ENCODE measurements at regions not wholly inside any gene's neighbourhood (a gene's known extent, or its start where the extent isn't known, plus 50 kb on each side); places are given as distances from the start of the nearest gene placed in this dataset.

DNA sequence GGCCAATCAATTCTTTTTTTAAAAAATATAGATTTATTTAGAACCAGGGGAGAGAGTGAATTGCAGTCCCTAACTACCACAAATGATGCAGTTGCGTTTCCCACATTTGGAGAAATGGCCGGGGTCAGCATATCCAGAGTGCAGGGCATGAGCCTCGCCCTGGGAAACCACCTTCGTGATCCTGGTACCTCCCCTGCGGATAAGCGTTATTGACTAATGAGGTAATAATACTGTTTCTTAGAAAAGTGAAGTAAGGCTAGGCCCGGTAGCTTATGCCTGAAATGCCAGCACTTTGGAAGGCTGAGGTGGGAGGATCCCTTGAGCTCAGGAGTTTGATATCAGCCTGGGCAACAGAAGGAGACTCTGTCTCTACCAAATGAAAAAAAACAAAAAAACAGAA lies 111.5 kb upstream of the SLC45A1 start:
- intact Hi-C loops (cut with DNase I), result no loop called here
- peak in 1 of 10 donors; percentile 43 for DNase-seq

DNA sequence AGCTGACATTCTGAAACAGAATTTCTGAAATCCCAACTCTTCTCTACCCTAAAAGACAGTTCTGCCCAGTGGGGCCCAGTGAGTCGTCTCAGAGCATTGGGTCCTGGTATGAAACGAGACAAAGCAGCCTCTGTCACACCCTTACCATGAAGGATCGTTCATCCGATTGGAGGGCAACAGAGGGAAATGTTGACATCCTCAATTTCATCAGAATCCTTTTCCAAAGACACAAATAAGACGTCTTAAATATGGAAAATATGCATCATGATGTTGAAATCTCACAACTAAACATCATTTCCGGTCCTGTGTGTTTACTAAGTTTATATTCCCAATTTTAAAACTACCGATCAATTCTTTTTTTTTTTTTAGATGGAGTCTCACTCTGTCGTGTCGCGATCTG lies 112.1 kb upstream of the SLC45A1 start:
- no peak for DNase-seq
- intact Hi-C loops (cut with DNase I), result no loop called here

DNA sequence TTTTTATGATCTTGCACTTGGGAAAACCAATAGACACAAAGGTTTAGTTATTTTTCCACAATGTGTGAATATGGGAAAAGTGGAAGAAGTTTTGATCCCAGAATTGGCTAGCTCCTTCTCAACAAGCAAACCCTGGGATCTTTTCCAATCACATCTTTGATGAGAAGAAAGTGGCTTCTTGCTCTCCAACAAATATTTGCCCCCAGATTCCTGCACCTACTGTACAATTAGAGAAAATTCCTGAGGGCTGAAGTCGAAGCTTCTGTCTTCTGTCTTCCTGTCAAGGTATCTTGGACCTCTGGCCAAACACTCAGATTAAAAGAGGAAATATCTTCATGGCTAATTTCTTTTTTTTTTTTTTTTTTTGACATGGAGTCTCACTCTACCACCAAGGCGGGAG lies 113.1 kb upstream of the SLC45A1 start:
- intact Hi-C loops (cut with DNase I), result no loop called here
- no peak for DNase-seq

GRCh38 chr1:8203551-8203950 lies 114.4 kb upstream of the SLC45A1 start:
- intact Hi-C loops (cut with DNase I), result no loop called here
- no peak for DNase-seq

DNA sequence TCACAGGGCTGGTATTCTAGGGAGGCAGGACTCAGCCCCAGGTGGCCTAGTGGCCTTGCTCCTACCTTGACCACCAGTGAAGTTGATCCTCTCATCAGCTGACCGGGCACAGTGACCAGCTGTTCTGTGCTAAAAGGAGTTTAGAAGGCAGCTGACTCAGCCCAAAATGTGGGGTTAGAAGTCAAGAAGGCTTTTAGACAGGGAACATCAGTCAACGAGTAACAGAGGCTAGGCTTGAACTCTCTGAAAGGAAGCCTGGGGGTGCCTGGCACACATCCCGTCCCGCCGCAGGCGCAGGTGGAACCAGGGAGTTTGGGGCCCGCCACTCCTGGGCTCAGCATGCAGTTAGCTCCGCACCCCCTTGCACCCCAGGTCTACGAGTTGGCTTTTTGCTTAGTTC lies 114.9 kb upstream of the SLC45A1 start:
- DNase-seq, result peak in 1 of 10 donors; percentile 50
- intact Hi-C loops (cut with DNase I), result no loop called here

GRCh38 chr1:8202182-8202905 lies 115.6 kb upstream of the SLC45A1 start:
- intact Hi-C loops (cut with DNase I), result no loop called here
- DNase-seq, result peak in 6 of 10 donors; percentile 25 to 87 (median 32)

DNA sequence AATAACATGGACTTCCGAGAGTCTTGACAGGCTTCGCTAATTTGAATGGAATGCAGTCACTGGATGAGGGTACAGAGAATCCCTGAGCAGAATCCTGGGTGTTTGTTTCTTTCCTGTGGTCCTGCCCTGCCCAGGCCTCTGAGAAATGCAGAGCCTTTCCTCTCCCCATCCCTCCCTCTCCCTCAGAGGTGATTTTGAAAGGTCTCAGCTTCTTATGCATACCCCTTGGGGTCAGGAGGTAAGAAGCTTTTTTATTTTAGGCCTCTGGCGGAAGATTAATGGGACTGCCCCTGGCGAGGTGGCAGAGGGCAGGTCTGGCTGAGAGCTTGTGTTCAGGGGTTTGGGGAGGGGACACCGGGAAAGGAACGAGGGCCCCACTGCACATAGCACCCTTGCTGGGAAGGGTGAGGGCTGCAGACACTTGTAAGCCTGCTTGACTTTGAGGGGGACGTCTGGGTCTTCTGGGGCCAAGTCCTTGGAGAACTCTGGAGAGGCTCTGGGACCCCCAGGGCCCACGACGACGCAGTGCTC lies 116.5 kb upstream of the SLC45A1 start:
- DNase-seq, result no peak
- intact Hi-C loops (cut with DNase I), result no loop called here

DNA sequence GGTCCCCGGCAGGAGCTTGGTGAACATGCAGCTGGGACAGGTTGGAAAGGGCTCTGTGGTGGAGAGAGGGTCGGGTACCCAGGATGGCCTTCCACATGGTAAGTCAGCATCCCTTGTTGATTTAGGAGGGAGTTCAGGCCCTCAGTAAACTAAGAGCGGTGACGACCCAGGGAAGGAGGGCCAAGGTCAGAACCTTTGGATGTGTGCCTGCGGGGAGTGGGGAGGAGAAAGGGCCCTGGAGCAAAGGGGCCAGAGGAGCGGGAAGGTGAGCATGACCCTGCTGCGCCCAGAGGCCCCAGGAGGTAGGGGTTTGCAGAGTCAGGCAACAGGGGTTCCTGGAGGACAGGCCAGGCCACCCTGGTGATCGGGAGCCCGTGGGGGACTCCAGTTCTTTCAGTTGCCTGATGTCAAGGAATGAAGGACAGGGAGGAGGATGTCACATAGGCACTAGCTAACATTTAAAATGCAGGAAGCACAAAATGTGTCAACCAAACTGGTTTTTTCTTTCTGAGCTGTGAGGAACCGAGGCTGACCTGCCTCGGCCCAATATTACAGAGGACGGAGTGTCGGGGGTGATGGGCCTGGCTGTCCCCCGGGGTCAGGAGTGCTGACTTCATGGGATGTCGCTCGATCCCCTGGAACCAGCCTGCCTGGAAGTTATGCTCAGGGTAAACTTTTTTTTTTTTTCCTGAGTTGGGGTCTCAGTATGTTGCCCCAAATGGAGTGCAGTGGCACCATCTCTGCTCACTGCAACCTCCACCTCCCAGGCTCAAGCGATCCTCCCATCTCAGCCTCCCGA lies 117.4 kb upstream of the SLC45A1 start:
- peak in 2 of 10 donors; percentile 66 to 70 for DNase-seq
- intact Hi-C loops (cut with DNase I), result no loop called here

DNA sequence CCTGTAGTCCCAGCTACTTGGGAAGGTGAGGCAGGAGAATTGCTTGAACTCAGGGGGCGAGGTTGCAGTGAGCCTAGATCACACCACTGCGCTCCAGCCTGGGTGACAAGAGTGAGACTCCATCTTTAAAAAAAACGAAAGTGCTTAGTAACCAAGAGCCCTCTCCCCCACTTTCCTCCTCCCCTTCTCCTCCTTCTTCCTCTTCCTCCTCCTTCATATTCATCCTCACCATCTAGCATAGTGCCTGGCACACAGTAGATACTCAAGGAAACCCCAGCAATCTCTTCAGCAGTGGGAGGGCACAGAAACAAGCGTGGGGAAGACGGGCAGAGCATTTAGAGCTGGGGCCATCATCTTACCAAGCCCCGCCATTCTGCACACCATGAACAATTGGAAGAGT lies 119.4 kb upstream of the SLC45A1 start:
- DNase-seq, result peak in 2 of 10 donors; percentile 9 to 62
- intact Hi-C loops (cut with DNase I), result no loop called here

DNA sequence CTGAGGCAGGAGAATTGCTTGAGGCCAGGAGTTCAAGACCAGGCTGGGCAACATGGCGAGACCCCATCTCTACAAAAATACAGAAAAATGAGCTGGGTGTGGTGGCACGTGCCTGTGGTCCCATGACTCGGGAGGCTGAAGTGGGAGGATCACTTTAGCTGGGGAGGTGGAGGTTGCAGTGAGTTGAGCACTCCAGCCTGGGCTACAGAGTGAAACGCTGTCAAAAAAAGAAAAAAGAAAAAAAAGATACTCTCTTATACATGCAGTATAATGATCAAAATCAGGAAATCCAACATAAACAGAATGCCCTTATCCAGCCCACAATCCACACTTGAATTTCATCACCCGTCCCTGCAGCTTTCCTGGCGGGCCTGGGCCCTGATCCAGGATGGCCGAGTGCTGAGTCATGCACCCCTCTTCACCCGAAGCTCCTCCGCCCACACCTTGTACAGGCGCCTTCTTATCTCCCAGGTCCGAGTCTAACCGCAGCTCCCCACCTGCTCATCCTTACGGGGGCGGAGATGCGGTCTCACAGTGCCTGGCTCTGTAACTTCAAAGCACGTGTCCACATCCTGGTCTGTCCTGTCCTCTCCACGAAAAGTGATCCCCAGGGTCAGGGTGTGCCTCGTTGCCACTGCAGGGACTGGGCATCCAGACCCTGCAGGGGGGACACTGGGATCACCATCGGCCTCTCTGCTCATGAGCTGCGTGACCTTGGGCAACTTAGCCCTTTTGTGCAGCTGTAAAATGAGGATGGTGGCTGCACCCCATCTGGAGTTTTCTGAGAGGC lies 120.2 kb upstream of the SLC45A1 start:
- intact Hi-C loops (cut with DNase I), result no loop called here
- DNase-seq, result peak in 6 of 10 donors; percentile 20 to 93 (median 52)

GRCh38 chr1:8194481-8195227 lies 123.3 kb upstream of the SLC45A1 start:
- intact Hi-C loops (cut with DNase I), result no loop called here
- peak in 1 of 10 donors; percentile 1 for DNase-seq

DNA sequence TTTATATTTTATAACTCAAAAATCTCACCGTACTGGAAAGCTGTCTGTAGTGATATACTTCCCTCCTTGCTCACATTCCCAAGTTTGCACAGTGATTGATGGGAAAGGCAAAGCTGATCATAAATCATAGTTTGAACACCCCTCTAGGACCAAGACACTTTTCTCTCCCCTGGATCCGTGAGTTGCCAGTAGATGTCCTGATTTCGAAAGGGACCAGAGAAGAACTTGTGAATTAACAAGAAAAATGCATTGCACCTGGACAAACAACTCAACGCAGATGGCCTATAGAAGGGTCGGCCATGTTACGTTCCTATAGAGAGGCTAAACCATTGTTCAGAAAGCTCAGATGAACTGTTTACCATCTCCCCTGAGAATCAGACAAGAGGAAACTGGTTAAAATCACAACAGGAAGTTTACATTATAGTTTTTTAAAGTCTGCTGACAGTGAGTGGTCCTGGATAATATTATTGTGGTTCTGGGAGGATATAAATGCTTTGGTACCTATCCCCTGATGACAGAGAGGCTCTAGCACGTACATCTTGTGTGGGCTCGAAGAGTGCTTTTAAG lies 124.0 kb upstream of the SLC45A1 start:
- intact Hi-C loops (cut with DNase I), result no loop called here

DNA sequence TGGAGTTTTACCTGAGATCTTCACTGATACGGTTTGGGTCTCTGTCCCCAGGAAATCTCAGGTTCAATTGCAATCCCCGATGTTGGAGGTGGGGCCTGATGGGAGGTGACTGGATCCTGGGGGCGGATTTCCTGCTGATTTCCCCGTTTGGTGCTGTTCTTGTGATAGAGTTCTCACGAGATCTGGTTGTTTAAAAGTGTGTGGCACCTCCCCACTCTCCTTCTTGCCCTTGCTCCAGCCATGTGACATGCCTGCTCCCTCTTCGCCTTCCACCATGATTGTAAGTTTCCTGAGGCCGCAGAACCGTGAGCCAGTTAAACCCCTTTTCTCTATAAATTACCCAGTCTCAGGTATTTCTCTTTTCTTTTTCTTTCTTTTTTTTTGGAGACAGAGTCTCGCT lies 126.4 kb upstream of the SLC45A1 start:
- intact Hi-C loops (cut with DNase I), result no loop called here
- peak in 2 of 10 donors; percentile 13 to 22 for DNase-seq

More for the DNA sequence above, 124.0 kb upstream of the SLC45A1 start:
- DNase-seq, result no peak

DNA sequence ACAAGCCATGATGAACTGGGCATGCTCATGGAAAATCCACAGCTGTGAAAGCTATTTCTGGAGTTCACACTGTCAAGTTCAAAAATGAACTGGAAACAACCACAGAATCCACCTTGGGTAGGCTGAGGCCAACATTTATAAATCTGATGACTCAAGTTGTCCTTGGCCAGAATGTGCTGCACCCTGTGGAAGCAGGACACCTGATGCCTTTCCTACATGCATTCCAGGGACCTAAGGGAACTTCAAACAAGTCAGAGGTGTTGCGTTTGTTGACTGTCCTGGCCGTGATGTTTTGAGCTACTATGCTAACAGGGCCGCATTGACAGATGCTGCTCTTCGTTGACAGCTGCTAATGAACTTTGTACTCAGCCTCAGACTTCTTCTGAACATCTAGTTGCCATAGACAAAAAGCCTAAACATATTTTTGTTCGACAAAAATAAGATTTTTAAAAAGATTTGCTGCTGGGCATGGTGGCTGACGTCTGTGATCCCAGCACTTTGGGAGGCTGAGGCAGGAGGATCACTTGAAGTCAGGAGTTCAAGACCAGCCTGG lies 127.9 kb upstream of the SLC45A1 start:
- intact Hi-C loops (cut with DNase I), result no loop called here
- peak in 2 of 10 donors; percentile 10 to 24 for DNase-seq

DNA sequence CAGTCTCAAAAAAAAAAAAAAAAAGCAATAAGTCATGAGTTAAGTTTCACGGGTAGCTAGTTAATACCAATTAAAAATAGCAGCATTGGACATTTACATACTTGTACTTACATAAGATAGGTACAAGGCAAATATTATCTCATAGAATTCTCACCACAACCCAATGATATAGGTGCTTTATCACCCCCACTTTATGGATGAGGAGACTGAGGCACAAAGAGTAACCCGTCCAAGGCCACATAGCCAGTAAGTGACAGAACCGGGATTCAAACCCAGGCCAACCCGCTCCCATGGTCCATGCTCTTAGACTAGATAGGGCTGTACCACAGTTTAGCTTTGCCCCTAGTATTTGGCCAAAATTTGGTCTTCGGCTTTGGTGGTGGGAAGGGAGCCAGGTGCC lies 132.5 kb upstream of the SLC45A1 start:
- DNase-seq, result no peak
- intact Hi-C loops (cut with DNase I), result no loop called here

DNA sequence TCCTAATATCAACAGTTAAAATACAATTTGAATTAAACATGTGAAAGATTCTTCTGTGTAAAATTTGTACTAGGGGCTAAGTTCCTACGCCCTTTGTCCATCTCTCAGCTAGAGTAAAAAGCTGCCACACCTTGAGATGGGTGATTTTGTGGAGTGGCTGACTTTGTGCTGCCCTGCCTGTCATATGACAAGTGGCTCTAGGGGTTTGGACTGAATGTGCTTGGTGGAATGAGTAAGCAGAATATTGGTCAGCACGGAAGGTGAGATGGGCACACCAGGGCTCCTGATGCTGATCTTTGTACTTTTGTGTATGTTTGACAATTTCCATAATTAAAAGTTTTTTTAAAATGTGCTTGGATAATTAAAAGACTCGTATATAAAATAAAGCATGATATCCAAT lies 133.6 kb upstream of the SLC45A1 start:
- intact Hi-C loops (cut with DNase I), result no loop called here
- DNase-seq, result peak in 1 of 10 donors; percentile 2

DNA sequence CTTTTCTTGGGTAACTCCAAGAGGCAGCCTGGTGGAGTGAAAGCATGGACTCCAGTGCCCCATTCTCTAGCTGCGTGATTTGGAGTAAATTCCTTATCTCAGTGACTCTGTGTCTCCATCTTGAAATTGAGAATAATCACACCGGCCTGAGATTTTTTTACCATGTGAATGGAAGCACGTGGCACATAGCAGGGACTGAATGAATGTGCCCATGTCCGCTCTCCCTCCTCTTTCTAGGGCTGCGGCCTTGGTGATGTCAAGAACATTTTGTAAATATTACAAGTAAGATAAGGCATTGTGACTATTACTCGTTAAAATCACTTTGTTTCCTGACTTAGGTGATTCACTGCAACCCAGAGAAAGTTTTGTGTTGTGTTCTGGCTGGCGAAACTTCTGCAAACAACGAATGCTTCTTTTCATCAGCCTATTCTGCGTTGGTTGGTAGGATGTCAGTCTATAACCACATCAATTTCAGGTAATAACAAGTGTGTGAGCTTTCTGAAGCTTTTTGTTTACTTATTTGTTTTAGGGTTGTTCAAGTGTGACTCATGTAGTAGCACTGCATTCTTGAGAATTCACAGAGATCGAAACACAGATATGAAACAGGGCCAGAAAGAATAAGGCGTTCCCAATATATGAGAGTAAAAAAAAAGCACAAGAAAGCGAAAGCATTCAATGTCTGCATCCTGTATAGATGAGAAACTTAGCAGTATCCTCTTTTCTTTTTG lies 135.7 kb upstream of the SLC45A1 start:
- intact Hi-C loops (cut with DNase I), result no loop called here
- DNase-seq, result peak in 1 of 10 donors; percentile 10

- DNase-seq, result no peak
- intact Hi-C loops (cut with DNase I), result no loop called here
Observed at GRCh38 chr1:8179132-8179793, 138.7 kb upstream of the SLC45A1 start.

Measured in posterior cingulate gyrus (tissue), 11 donors.